Endothelial cell (in vitro differentiated cells): ENCODE measurements at regions not wholly inside any gene's neighbourhood (a gene's known extent, or its start where the extent isn't known, plus 50 kb on each side); places are given as distances from the start of the nearest gene placed in this dataset.

Source experiments
- DNase-seq: peaks from one replicate; pipeline ENCODE4 v3.0.0; 2021; ENCODE audit warnings: low spot score
- H3K27ac Mint-ChIP-seq: one replicate; pipeline ENCODE4 v1.8.0; 2021; ENCODE audit warnings: mixed read lengths, inconsistent platforms; ENCODE audit not compliant: unreplicated experiment
- H3K27me3 Mint-ChIP-seq: one replicate; pipeline ENCODE4 v1.8.0; 2021; ENCODE audit warnings: mild to moderate bottlenecking, moderate library complexity, mixed read lengths, inconsistent platforms; ENCODE audit not compliant: unreplicated experiment
- H3K36me3 Mint-ChIP-seq: one replicate; pipeline ENCODE4 v1.8.0; 2021; ENCODE audit warnings: mild to moderate bottlenecking, low read depth, mixed read lengths, inconsistent platforms; ENCODE audit not compliant: unreplicated experiment
- H3K4me1 Mint-ChIP-seq: one replicate; pipeline ENCODE4 v1.8.0; 2021; ENCODE audit warnings: mild to moderate bottlenecking, mixed read lengths, inconsistent platforms; ENCODE audit not compliant: unreplicated experiment
- H3K4me3 Mint-ChIP-seq: one replicate; pipeline ENCODE4 v1.8.0; 2021; ENCODE audit warnings: mild to moderate bottlenecking, mixed read lengths, inconsistent platforms; ENCODE audit not compliant: unreplicated experiment
- H3K9me3 Mint-ChIP-seq: one replicate; pipeline ENCODE4 v1.8.0; 2021; ENCODE audit warnings: mixed read lengths, inconsistent platforms; ENCODE audit not compliant: unreplicated experiment
- TF ChIP-seq, protein P1 (sequence below): fragments of 200-600 bp; sonication (generic); IDR thresholded peaks from one replicate; pipeline ENCODE4 v1.5.0; 2021; ENCODE audit warnings: antibody characterized with exemption; ENCODE audit not compliant: unreplicated experiment

GRCh38 chr17:27403480-27404005 is 52.7 kb upstream of the KSR1 start:
- no peak for DNase-seq
- H3K36me3 Mint-ChIP-seq = no peaks in the 10 kb centered on the region
- no peak overlapping the region for H3K27ac Mint-ChIP-seq
- no peaks in the 10 kb centered on the region for H3K9me3 Mint-ChIP-seq
- TF ChIP-seq, protein P1, sequence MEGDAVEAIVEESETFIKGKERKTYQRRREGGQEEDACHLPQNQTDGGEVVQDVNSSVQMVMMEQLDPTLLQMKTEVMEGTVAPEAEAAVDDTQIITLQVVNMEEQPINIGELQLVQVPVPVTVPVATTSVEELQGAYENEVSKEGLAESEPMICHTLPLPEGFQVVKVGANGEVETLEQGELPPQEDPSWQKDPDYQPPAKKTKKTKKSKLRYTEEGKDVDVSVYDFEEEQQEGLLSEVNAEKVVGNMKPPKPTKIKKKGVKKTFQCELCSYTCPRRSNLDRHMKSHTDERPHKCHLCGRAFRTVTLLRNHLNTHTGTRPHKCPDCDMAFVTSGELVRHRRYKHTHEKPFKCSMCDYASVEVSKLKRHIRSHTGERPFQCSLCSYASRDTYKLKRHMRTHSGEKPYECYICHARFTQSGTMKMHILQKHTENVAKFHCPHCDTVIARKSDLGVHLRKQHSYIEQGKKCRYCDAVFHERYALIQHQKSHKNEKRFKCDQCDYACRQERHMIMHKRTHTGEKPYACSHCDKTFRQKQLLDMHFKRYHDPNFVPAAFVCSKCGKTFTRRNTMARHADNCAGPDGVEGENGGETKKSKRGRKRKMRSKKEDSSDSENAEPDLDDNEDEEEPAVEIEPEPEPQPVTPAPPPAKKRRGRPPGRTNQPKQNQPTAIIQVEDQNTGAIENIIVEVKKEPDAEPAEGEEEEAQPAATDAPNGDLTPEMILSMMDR = no peak
- H3K4me1 Mint-ChIP-seq = peaks cover 5% of the 10 kb centered on the region
- no peaks in the 10 kb centered on the region for H3K27me3 Mint-ChIP-seq
- no peak overlapping the region for H3K4me3 Mint-ChIP-seq

- no peaks in the 10 kb centered on the region for H3K36me3 Mint-ChIP-seq
- no peak overlapping the region for H3K27ac Mint-ChIP-seq
- H3K9me3 Mint-ChIP-seq = no peaks in the 10 kb centered on the region
- no peak for DNase-seq
- peaks cover 5% of the 10 kb centered on the region for H3K4me1 Mint-ChIP-seq
- TF ChIP-seq, protein P1 = no peak
- H3K27me3 Mint-ChIP-seq = peaks cover under 1% of the 10 kb centered on the region
- no peak overlapping the region for H3K4me3 Mint-ChIP-seq
These were observed 51.6 kb upstream of the KSR1 start for GRCh38 chr17:27404676-27405075.
